ENCODE measurements at regions not wholly inside any gene's neighbourhood (a gene's known extent, or its start where the extent isn't known, plus 50 kb on each side); places are given as distances from the start of the nearest gene placed in this dataset.

DNA sequence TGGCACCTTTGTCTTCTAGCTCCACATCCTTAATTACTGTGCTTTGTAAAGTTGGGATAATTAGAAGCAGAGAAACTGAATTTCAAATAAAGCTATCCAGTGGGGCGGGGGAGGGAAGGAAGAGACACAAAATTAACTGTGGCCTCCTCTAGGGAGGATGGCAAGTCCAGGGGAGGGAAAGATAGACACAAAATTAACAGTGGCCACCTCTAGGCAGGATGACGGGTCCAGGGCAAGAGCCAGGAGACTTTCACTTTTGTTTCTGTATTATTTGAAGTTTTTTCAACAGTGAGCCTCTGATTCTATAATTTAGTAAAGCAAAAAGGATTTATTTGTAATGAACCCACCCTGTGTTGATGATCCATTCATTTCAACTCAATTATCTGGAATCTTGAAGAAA, 335.9 kb downstream of the MSX2 start:
- Histone ChIP-seq H3F3A (replicated peaks; ENCODE audit: insufficient read depth) (no peaks in the 10 kb centered on the region), H3K36me3 (replicated peaks in 1 of 2; ENCODE audit: control insufficient read depth in 1 of 2, insufficient read depth in 2 of 2, low read length in 1 of 2) (no peaks in the 10 kb centered on the region), H3K79me2 (ENCODE audit: insufficient read depth) (no peaks in the 10 kb centered on the region), H3K27me3 (ENCODE audit: insufficient read depth) (no peaks in the 10 kb centered on the region), H4K20me1 (ENCODE audit: insufficient read depth) (no peaks in the 10 kb centered on the region), H3K27ac (ENCODE audit: low read depth in 2 of 2, low read length in 1 of 2) (no peak overlapping the region), H2AFZ (ENCODE audit: low read depth) (0 out of 2 replicates have a peak overlapping the region, but pooled peaks have one; percentile 24), H3K4me2 (peak overlapping the region; percentile 61), H3K4me3 (ENCODE audit: low read depth in 2 of 2, low read length in 1 of 2) (peak overlapping the region; percentile 2 to 47; a peak in 3 of 4 replicates), H3K4me1 (ENCODE audit: control insufficient read depth in 1 of 2, insufficient read depth in 2 of 2, low read depth in 1 of 2, low read length in 1 of 2) (peaks cover 0 to 2% of the 10 kb centered on the region in 2 experiments; a peak in 1 of 4 replicates), H3K9me2 (no peaks in the 10 kb centered on the region), H3K9me3 (no peaks in the 10 kb centered on the region), H3K9ac (no peak overlapping the region)
- POLR2A ChIA-PET, result no interaction called here
- 24% methylated on average over 2 of the region's 2 CpGs for whole genome bisulfite sequencing (ENCODE audit: low lambda C conversion rate)
- peak; percentile 19 for DNase-seq
- CTCF ChIA-PET, result no interaction called here
- TF ChIP-seq YY1 (IDR thresholded peaks at IDR 0.05; ENCODE audit: low read depth), result no peak
- TF ChIP-seq, protein P1, sequence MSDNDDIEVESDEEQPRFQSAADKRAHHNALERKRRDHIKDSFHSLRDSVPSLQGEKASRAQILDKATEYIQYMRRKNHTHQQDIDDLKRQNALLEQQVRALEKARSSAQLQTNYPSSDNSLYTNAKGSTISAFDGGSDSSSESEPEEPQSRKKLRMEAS (IDR thresholded peaks at IDR 0.05; ENCODE audit: low read depth), result no peak

DNA sequence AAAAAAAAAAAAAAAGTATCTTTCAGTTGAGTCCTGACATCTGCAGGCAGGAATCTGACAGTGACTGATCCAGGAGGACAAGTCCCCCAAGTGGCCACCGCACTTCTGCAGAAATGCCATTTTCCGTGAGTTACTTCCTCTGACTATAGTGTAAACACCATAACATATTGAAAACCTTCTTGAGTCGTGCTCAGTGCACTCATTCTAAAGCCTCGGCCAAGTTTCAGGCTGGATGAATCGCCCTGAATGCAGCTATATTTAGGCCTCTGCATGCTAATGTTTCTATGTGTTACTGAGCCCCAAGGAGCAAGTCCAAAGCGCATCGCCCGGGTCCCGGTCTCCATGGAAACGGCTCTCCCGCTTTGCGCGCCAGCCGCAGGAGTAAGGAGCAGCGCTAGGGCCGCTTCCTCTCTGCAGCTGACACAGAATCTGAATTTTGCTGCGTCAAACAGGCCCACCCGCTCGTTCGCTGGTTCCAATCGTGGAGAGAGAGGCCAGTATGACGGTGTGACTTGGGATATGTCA, 335.4 kb downstream of the MSX2 start:
- H3K36me3 ChIP-seq (replicated peaks in 1 of 2; ENCODE audit: control insufficient read depth in 1 of 2, insufficient read depth in 2 of 2, low read length in 1 of 2), result no peaks in the 10 kb centered on the region
- no peak for TF ChIP-seq MXI1 (IDR thresholded peaks at IDR 0.05; ENCODE audit: low read depth, low read length)
- TF ChIP-seq, protein P2, sequence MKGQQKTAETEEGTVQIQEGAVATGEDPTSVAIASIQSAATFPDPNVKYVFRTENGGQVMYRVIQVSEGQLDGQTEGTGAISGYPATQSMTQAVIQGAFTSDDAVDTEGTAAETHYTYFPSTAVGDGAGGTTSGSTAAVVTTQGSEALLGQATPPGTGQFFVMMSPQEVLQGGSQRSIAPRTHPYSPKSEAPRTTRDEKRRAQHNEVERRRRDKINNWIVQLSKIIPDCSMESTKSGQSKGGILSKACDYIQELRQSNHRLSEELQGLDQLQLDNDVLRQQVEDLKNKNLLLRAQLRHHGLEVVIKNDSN (IDR thresholded peaks at IDR 0.05; ENCODE audit: borderline replicate concordance, low read depth), result no peak
- no peak for TF ChIP-seq FOXJ3 (CRISPR knock-in tag; IDR thresholded peaks at IDR 0.05)
- TF ChIP-seq, protein P3, sequence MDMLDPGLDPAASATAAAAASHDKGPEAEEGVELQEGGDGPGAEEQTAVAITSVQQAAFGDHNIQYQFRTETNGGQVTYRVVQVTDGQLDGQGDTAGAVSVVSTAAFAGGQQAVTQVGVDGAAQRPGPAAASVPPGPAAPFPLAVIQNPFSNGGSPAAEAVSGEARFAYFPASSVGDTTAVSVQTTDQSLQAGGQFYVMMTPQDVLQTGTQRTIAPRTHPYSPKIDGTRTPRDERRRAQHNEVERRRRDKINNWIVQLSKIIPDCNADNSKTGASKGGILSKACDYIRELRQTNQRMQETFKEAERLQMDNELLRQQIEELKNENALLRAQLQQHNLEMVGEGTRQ (IDR thresholded peaks at IDR 0.05; ENCODE audit: borderline replicate concordance, low read depth, low read length), result no peak
- TF ChIP-seq CTCF (IDR thresholded peaks at IDR 0.05), result peak; percentile 40
- no peak for TF ChIP-seq RCOR1 (IDR thresholded peaks at IDR 0.05; ENCODE audit: low read length)
- peak overlapping the region; percentile 61 for H3K4me2 ChIP-seq
- H2AFZ ChIP-seq (ENCODE audit: low read depth), result 0 out of 2 replicates have a peak overlapping the region, but pooled peaks have one; percentile 24
- no peaks in the 10 kb centered on the region for H3K9me2 ChIP-seq
- H3K9me3 ChIP-seq, result no peaks in the 10 kb centered on the region
- H3K27me3 ChIP-seq (ENCODE audit: insufficient read depth), result no peaks in the 10 kb centered on the region
- no peaks in the 10 kb centered on the region for H3K79me2 ChIP-seq (ENCODE audit: insufficient read depth)
- no peak overlapping the region for H3K9ac ChIP-seq
- ChIA-PET POLR2A (no interaction called here), CTCF (no interaction called here)
- WGBS (ENCODE audit: low lambda C conversion rate), result 11% methylated on average over 19 of the region's 22 CpGs
- no peak overlapping the region for H3K27ac ChIP-seq (ENCODE audit: low read depth in 2 of 2, low read length in 1 of 2)
- H3F3A ChIP-seq (replicated peaks; ENCODE audit: insufficient read depth), result no peaks in the 10 kb centered on the region
- H3K4me3 ChIP-seq (ENCODE audit: low read depth in 2 of 2, low read length in 1 of 2), result peak overlapping the region; percentile 2 to 47; a peak in 3 of 4 replicates
- no peaks in the 10 kb centered on the region for H4K20me1 ChIP-seq (ENCODE audit: insufficient read depth)
- DNase-seq, result peak; percentile 67
- peaks cover 0 to 2% of the 10 kb centered on the region in 2 experiments; a peak in 1 of 4 replicates for H3K4me1 ChIP-seq (ENCODE audit: control insufficient read depth in 1 of 2, insufficient read depth in 2 of 2, low read depth in 1 of 2, low read length in 1 of 2)

Data from SK-N-SH (cell line).